ENCODE measurements at regions not wholly inside any gene's neighbourhood (a gene's known extent, or its start where the extent isn't known, plus 50 kb on each side); places are given as distances from the start of the nearest gene placed in this dataset.
"Not testable (repeated sequence)": the region's sequence is repeated elsewhere in the genome, so short reads cannot be mapped to it uniquely, and the experiment has no call there.

- Histone ChIP-seq H3K27ac (ENCODE audit: low read length) (no peak overlapping the region), H3K27me3 (ENCODE audit: control insufficient read depth, insufficient read depth, low read length) (no peaks in the 10 kb centered on the region), H3K4me3 (ENCODE audit: low read length) (no peak overlapping the region), H3K4me1 (ENCODE audit: control insufficient read depth, insufficient read depth, low read length) (no peaks in the 10 kb centered on the region), H3K9me3 (replicated peaks; ENCODE audit: control insufficient read depth, low read depth, low read length) (no peaks in the 10 kb centered on the region), H3K36me3 (ENCODE audit: control insufficient read depth, insufficient read depth, low read length) (no peaks in the 10 kb centered on the region)
- 100% methylated on average over 4 of the region's 9 CpGs for WGBS (ENCODE audit: insufficient coverage)
- DNase-seq = no peak
Measured at GRCh38 chr2:142827170-142827569, 50.3 kb upstream of the KYNU start.

- WGBS (ENCODE audit: insufficient coverage) = 40% methylated on average over 1 of the region's 2 CpGs
- peak; percentile 11 for DNase-seq
- Histone ChIP-seq H3K4me1 (ENCODE audit: control insufficient read depth, insufficient read depth, low read length) (no peaks in the 10 kb centered on the region), H3K27ac (ENCODE audit: low read length) (no peak overlapping the region), H3K36me3 (ENCODE audit: control insufficient read depth, insufficient read depth, low read length) (no peaks in the 10 kb centered on the region), H3K4me3 (ENCODE audit: low read length) (no peak overlapping the region), H3K27me3 (ENCODE audit: control insufficient read depth, insufficient read depth, low read length) (no peaks in the 10 kb centered on the region), H3K9me3 (replicated peaks; ENCODE audit: control insufficient read depth, low read depth, low read length) (no peaks in the 10 kb centered on the region)
Measured at GRCh38 chr2:142825861-142826260, 51.6 kb upstream of the KYNU start.

GRCh38 chr2:142824756-142825155 lies 52.7 kb upstream of the KYNU start:
- Histone ChIP-seq H3K4me1 (ENCODE audit: control insufficient read depth, insufficient read depth, low read length) (no peaks in the 10 kb centered on the region), H3K36me3 (ENCODE audit: control insufficient read depth, insufficient read depth, low read length) (no peaks in the 10 kb centered on the region), H3K27me3 (ENCODE audit: control insufficient read depth, insufficient read depth, low read length) (no peaks in the 10 kb centered on the region), H3K4me3 (ENCODE audit: low read length) (no peak overlapping the region), H3K9me3 (replicated peaks; ENCODE audit: control insufficient read depth, low read depth, low read length) (no peaks in the 10 kb centered on the region), H3K27ac (ENCODE audit: low read length) (no peak overlapping the region)
- no peak for DNase-seq
- WGBS (ENCODE audit: insufficient coverage) = no CpG with 5 or more reads among the region's 1 CpG

- WGBS (ENCODE audit: insufficient coverage) = 100% methylated on average over 1 of the region's 3 CpGs
- Histone ChIP-seq H3K36me3 (ENCODE audit: control insufficient read depth, insufficient read depth, low read length) (no peaks in the 10 kb centered on the region), H3K27ac (ENCODE audit: low read length) (no peak overlapping the region)
Measured at GRCh38 chr2:142822190-142822589, 55.3 kb upstream of the KYNU start.

GRCh38 chr2:142819411-142819810 lies 58.1 kb upstream of the KYNU start:
- H3K27me3 ChIP-seq (ENCODE audit: control insufficient read depth, insufficient read depth, low read length) = no peaks in the 10 kb centered on the region
- H3K36me3 ChIP-seq (ENCODE audit: control insufficient read depth, insufficient read depth, low read length) = no peaks in the 10 kb centered on the region
- H3K4me3 ChIP-seq (ENCODE audit: low read length) = no peak overlapping the region
- H3K4me1 ChIP-seq (ENCODE audit: control insufficient read depth, insufficient read depth, low read length) = no peaks in the 10 kb centered on the region
- no peak for DNase-seq
- WGBS (ENCODE audit: insufficient coverage) = no CpG with 5 or more reads among the region's 2 CpGs
- H3K27ac ChIP-seq (ENCODE audit: low read length) = no peak overlapping the region
- H3K9me3 ChIP-seq (replicated peaks; ENCODE audit: control insufficient read depth, low read depth, low read length) = no peaks in the 10 kb centered on the region

More at GRCh38 chr2:142822190-142822589, 55.3 kb upstream of the KYNU start:
- no peaks in the 10 kb centered on the region for H3K4me1 ChIP-seq (ENCODE audit: control insufficient read depth, insufficient read depth, low read length)
- no peaks in the 10 kb centered on the region for H3K9me3 ChIP-seq (replicated peaks; ENCODE audit: control insufficient read depth, low read depth, low read length)
- no peak for DNase-seq
- no peaks in the 10 kb centered on the region for H3K27me3 ChIP-seq (ENCODE audit: control insufficient read depth, insufficient read depth, low read length)
- no peak overlapping the region for H3K4me3 ChIP-seq (ENCODE audit: low read length)

GRCh38 chr2:142815375-142815774 lies 62.1 kb upstream of the KYNU start:
- no peaks in the 10 kb centered on the region for H3K4me1 ChIP-seq (ENCODE audit: control insufficient read depth, insufficient read depth, low read length)
- no peak overlapping the region for H3K27ac ChIP-seq (ENCODE audit: low read length)
- H3K36me3 ChIP-seq (ENCODE audit: control insufficient read depth, insufficient read depth, low read length) = no peaks in the 10 kb centered on the region
- H3K27me3 ChIP-seq (ENCODE audit: control insufficient read depth, insufficient read depth, low read length) = no peaks in the 10 kb centered on the region
- DNase-seq = no peak
- no peaks in the 10 kb centered on the region for H3K9me3 ChIP-seq (replicated peaks; ENCODE audit: control insufficient read depth, low read depth, low read length)
- no CpG with 5 or more reads among the region's 1 CpG for WGBS (ENCODE audit: insufficient coverage)
- H3K4me3 ChIP-seq (ENCODE audit: low read length) = no peak overlapping the region

GRCh38 chr2:142813830-142814829 lies 63.3 kb upstream of the KYNU start:
- H3K27me3 ChIP-seq (ENCODE audit: control insufficient read depth, insufficient read depth, low read length) = no peaks in the 10 kb centered on the region
- H3K4me1 ChIP-seq (ENCODE audit: control insufficient read depth, insufficient read depth, low read length) = no peaks in the 10 kb centered on the region
- no peak overlapping the region for H3K4me3 ChIP-seq (ENCODE audit: low read length)
- no peak overlapping the region for H3K27ac ChIP-seq (ENCODE audit: low read length)
- H3K9me3 ChIP-seq (replicated peaks; ENCODE audit: control insufficient read depth, low read depth, low read length) = no peaks in the 10 kb centered on the region
- DNase-seq = no peak
- 80% methylated on average over 1 of the region's 5 CpGs for WGBS (ENCODE audit: insufficient coverage)
- H3K36me3 ChIP-seq (ENCODE audit: control insufficient read depth, insufficient read depth, low read length) = no peaks in the 10 kb centered on the region

- not testable (repeated sequence) for H3K27ac ChIP-seq (ENCODE audit: low read length); H3K36me3 ChIP-seq (ENCODE audit: control insufficient read depth, insufficient read depth, low read length); H3K9me3 ChIP-seq (replicated peaks; ENCODE audit: control insufficient read depth, low read depth, low read length); H3K27me3 ChIP-seq (ENCODE audit: control insufficient read depth, insufficient read depth, low read length); DNase-seq; H3K4me3 ChIP-seq (ENCODE audit: low read length); H3K4me1 ChIP-seq (ENCODE audit: control insufficient read depth, insufficient read depth, low read length)
- 76% methylated on average over 12 of the region's 13 CpGs for WGBS (ENCODE audit: insufficient coverage)
Measured at GRCh38 chr2:142811644-142812043, 65.8 kb upstream of the KYNU start.

GRCh38 chr2:142805244-142805643 lies 72.2 kb upstream of the KYNU start:
- H3K4me1 ChIP-seq (ENCODE audit: control insufficient read depth, insufficient read depth, low read length) = no peaks in the 10 kb centered on the region
- no peaks in the 10 kb centered on the region for H3K36me3 ChIP-seq (ENCODE audit: control insufficient read depth, insufficient read depth, low read length)
- H3K27ac ChIP-seq (ENCODE audit: low read length) = no peak overlapping the region
- H3K4me3 ChIP-seq (ENCODE audit: low read length) = no peak overlapping the region
- H3K9me3 ChIP-seq (replicated peaks; ENCODE audit: control insufficient read depth, low read depth, low read length) = no peaks in the 10 kb centered on the region
- no peaks in the 10 kb centered on the region for H3K27me3 ChIP-seq (ENCODE audit: control insufficient read depth, insufficient read depth, low read length)
- DNase-seq = no peak

GRCh38 chr2:142803158-142803557 lies 74.3 kb upstream of the KYNU start:
- H3K4me1 ChIP-seq (ENCODE audit: control insufficient read depth, insufficient read depth, low read length) = no peaks in the 10 kb centered on the region

More at GRCh38 chr2:142803158-142803557, 74.3 kb upstream of the KYNU start:
- no peak overlapping the region for H3K27ac ChIP-seq (ENCODE audit: low read length)
- H3K9me3 ChIP-seq (replicated peaks; ENCODE audit: control insufficient read depth, low read depth, low read length) = no peaks in the 10 kb centered on the region
- no peak overlapping the region for H3K4me3 ChIP-seq (ENCODE audit: low read length)
- no peaks in the 10 kb centered on the region for H3K27me3 ChIP-seq (ENCODE audit: control insufficient read depth, insufficient read depth, low read length)
- no peaks in the 10 kb centered on the region for H3K36me3 ChIP-seq (ENCODE audit: control insufficient read depth, insufficient read depth, low read length)
- no peak for DNase-seq
